Upper lobe of left lung (tissue), 6 donors: ENCODE measurements at regions not wholly inside any gene's neighbourhood (a gene's known extent, or its start where the extent isn't known, plus 50 kb on each side); places are given as distances from the start of the nearest gene placed in this dataset.

Experiments used
- ATAC-seq, 2 donors: fragments of 200-7000 bp; cut with Tn5 transposase; one replicate each; pipeline ENCODE4 v1.9.1; 2022; ENCODE audit warnings: mild to moderate bottlenecking in 2 of 2, moderate library complexity in 2 of 2; ENCODE audit not compliant: low FRiP score in 2 of 2
- DNase-seq, 2 donors: peaks; one replicate each; pipeline ENCODE4 v3.0.0-alpha.2; 2019 to 2020
- H3K27ac ChIP-seq, 4 donors: fragments of 200-600 bp; sonication (generic); one replicate each; pipeline ENCODE4 v1.5.1; 2016 to 2019
- H3K27me3 ChIP-seq, 4 donors: fragments of 200-600 bp; sonication (generic); one replicate each; pipeline ENCODE4 v1.5.1; 2017 to 2019
- H3K36me3 ChIP-seq, 4 donors: fragments of 200-600 bp; sonication (generic); one replicate each; pipeline ENCODE4 v1.5.1; 2016 to 2019
- H3K4me1 ChIP-seq, 4 donors: fragments of 200-600 bp; sonication (generic); one replicate each; pipeline ENCODE4 v1.5.1; 2018 to 2019
- H3K4me3 ChIP-seq, 4 donors: fragments of 200-600 bp; sonication (generic); one replicate each; pipeline ENCODE4 v1.5.1; 2017 to 2019; ENCODE audit warnings: mild to moderate bottlenecking in 2 of 4, moderate library complexity in 1 of 4
- H3K9me3 ChIP-seq, 4 donors: fragments of 200-600 bp; sonication (generic); one replicate each; pipeline ENCODE4 v1.5.1; 2018 to 2019
- CTCF ChIP-seq, 6 experiments: fragments of 450-650 bp in 4 of 6; fragments of 200-600 bp in 2 of 6; sonication (generic) in 2 of 6; IDR thresholded peaks; one replicate each; pipeline ENCODE4 v1.5.1; 2016 to 2019; ENCODE audit warnings: antibody characterized with exemption in 6 of 6
- EP300 ChIP-seq, 4 donors: sonication (generic); formaldehyde crosslinking; IDR thresholded peaks; one replicate each; pipeline ENCODE4 v1.5.1; 2017; ENCODE audit warnings: antibody characterized with exemption in 4 of 4, control low read depth in 2 of 4
- POLR2A ChIP-seq, 4 donors: fragments of 450-650 bp; IDR thresholded peaks; one replicate each; pipeline ENCODE4 v1.5.1; 2016 to 2017; ENCODE audit warnings: antibody characterized with exemption in 4 of 4, mild to moderate bottlenecking in 2 of 4
- POLR2AphosphoS5 ChIP-seq, 2 donors: sonication (generic); formaldehyde crosslinking; IDR thresholded peaks; one replicate each; pipeline ENCODE4 v1.5.1; 2017; ENCODE audit warnings: antibody characterized with exemption in 2 of 2
- WGBS, 2 donors: methylation state at CpG; one replicate each; pipeline ENCODE4 v1.1.5; 2017 to 2018; 5-methylcytosine and 5-hydroxymethylcytosine counted together
- donor health status: DM: no; HTN: no; CAD: no; lungs with moderate emphysema.
- donor health status: DM: no; HTN: yes; CAD: no; lungs with severe emphysema.

- ATAC-seq (no peak), DNase-seq (no peak)
- H3K27me3 ChIP-seq: no peaks in the 10 kb centered on the region
- no peak overlapping the region for H3K27ac ChIP-seq
- no peaks in the 10 kb centered on the region for H3K36me3 ChIP-seq
- TF ChIP-seq POLR2AphosphoS5 (IDR thresholded peaks at IDR 0.05) (no peak), POLR2A (IDR thresholded peaks at IDR 0.05) (no peak), EP300 (IDR thresholded peaks at IDR 0.05) (no peak), CTCF (IDR thresholded peaks at IDR 0.05) (no peak)
- no peaks in the 10 kb centered on the region for H3K4me1 ChIP-seq
- no peaks in the 10 kb centered on the region for H3K9me3 ChIP-seq
- no peak overlapping the region for H3K4me3 ChIP-seq
Measured at GRCh38 chr2:118301248-118301647, 213.0 kb downstream of the INSIG2 start.

- Histone ChIP-seq H3K9me3 (no peaks in the 10 kb centered on the region), H3K27ac (no peak overlapping the region), H3K4me3 (no peak overlapping the region), H3K4me1 (no peaks in the 10 kb centered on the region), H3K27me3 (no peaks in the 10 kb centered on the region), H3K36me3 (no peaks in the 10 kb centered on the region)
- DNase-seq (no peak), ATAC-seq (no peak)
- no peak for TF ChIP-seq EP300 (IDR thresholded peaks at IDR 0.05)
- no peak for TF ChIP-seq POLR2A (IDR thresholded peaks at IDR 0.05)
- no peak for TF ChIP-seq CTCF (IDR thresholded peaks at IDR 0.05)
- TF ChIP-seq POLR2AphosphoS5 (IDR thresholded peaks at IDR 0.05): no peak
Measured at GRCh38 chr2:118300832-118301231, 212.6 kb downstream of the INSIG2 start.

DNA sequence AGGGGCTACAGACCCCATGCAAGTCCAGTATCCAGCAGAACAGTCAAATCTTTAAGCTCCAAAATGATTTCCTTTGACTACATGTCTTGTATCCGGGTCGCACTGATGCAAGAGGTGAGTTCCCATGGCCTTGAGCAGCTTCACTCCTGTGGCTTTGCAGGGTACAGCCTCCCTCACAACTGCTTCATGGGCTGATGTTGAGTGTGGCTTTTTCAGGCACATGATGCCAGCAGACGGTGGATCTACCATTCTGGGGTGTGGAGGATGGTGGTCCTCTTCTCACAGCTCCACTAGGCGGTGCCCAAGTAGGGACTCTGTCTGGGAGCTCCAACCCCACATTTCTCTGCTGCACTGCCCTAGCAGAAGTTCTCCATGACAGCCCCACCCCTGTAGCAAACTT, 208.4 kb downstream of the INSIG2 start:
- 90 to 100% methylated on average over 4 of the region's 4 CpGs for WGBS, 2 donors
- Histone ChIP-seq H3K36me3 (no peaks in the 10 kb centered on the region), H3K9me3 (no peaks in the 10 kb centered on the region), H3K27me3 (no peaks in the 10 kb centered on the region), H3K27ac (no peak overlapping the region), H3K4me3 (no peak overlapping the region), H3K4me1 (no peaks in the 10 kb centered on the region)
- ATAC-seq (no peak), DNase-seq (no peak)
- TF ChIP-seq CTCF (IDR thresholded peaks at IDR 0.05) (no peak), EP300 (IDR thresholded peaks at IDR 0.05) (no peak), POLR2AphosphoS5 (IDR thresholded peaks at IDR 0.05) (no peak), POLR2A (IDR thresholded peaks at IDR 0.05) (no peak)

DNA sequence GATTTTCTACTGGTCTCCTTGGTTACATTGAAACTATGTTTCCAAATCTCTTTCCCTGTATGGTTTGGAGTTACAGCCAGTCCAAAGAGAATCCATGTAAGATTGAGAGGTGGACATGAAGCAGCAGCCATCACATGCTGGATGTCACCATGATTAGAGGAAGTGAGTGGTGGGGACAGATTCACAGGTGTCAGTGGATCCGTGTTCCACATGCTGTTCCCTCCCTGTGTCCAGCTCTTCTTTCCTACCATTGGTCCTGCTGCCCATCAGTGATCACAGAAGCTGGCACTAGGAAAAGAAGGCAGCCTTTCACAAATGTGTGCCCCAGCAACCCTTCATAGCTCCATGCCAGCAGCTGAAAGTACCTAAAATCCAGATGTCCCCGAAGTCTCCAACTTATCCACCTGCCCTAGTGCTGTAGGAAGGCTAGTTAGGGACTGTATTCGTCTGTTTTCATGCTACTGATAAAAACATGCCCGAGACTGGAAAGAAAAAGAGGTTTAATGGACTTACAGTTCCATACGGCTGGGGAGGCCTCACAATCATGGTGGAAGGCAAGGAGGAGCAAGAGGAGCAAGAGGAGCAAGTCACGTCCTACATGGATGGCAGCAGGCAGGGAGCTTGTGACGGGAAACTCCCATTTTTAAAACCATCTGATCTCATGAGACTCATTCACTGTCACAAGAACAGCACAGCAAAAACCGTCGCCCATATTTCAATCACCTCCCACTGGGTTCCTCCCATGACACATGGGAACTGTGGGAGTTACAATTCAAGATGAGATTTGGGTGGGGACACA, 207.5 kb downstream of the INSIG2 start:
- ATAC-seq: no peak
- Histone ChIP-seq H3K27ac (no peak overlapping the region), H3K9me3 (no peaks in the 10 kb centered on the region), H3K4me3 (no peak overlapping the region), H3K4me1 (no peaks in the 10 kb centered on the region), H3K27me3 (no peaks in the 10 kb centered on the region), H3K36me3 (no peaks in the 10 kb centered on the region)
- no peak for DNase-seq
- WGBS, 2 donors: 79% methylated on average over 9 of the region's 9 CpGs
- TF ChIP-seq POLR2A (IDR thresholded peaks at IDR 0.05): no peak
- no peak for TF ChIP-seq EP300 (IDR thresholded peaks at IDR 0.05)
- no peak for TF ChIP-seq CTCF (IDR thresholded peaks at IDR 0.05)
- no peak for TF ChIP-seq POLR2AphosphoS5 (IDR thresholded peaks at IDR 0.05)

- TF ChIP-seq POLR2A (IDR thresholded peaks at IDR 0.05) (no peak), POLR2AphosphoS5 (IDR thresholded peaks at IDR 0.05) (no peak), EP300 (IDR thresholded peaks at IDR 0.05) (no peak), CTCF (IDR thresholded peaks at IDR 0.05) (no peak)
- H3K4me3 ChIP-seq: no peak overlapping the region
- no peak for DNase-seq
- H3K27ac ChIP-seq: no peak overlapping the region
- no peaks in the 10 kb centered on the region for H3K27me3 ChIP-seq
- 93 to 96% methylated on average over 1 of the region's 1 CpG for WGBS, 2 donors
- H3K9me3 ChIP-seq: no peaks in the 10 kb centered on the region
- H3K36me3 ChIP-seq: no peaks in the 10 kb centered on the region
- no peak for ATAC-seq
- H3K4me1 ChIP-seq: no peaks in the 10 kb centered on the region
Measured at GRCh38 chr2:118294063-118294462, 205.8 kb downstream of the INSIG2 start.
